CD4-positive, alpha-beta T cell (primary cell): ENCODE measurements at regions not wholly inside any gene's neighbourhood (a gene's known extent, or its start where the extent isn't known, plus 50 kb on each side); places are given as distances from the start of the nearest gene placed in this dataset.

Source experiments
- ATAC-seq: fragments of 200-7000 bp; cut with Tn5 transposase; one replicate; pipeline ENCODE4 v1.10.0; 2022; ENCODE audit warnings: mild to moderate bottlenecking; ENCODE audit not compliant: poor library complexity
- CTCF ChIA-PET: fragments of 350-600 bp; sonication (Branson Sonifier 250); formaldehyde crosslinking; loops from one replicate; lab custom pipeline; 2021; ENCODE audit warnings: antibody characterized with exemption, inconsistent platforms; lab: Charles Lee
- POLR2A ChIA-PET: fragments of 350-600 bp; sonication (Branson Sonifier 250); formaldehyde crosslinking; loops from one replicate; lab custom pipeline; 2021; ENCODE audit warnings: antibody characterized with exemption, inconsistent platforms; lab: Charles Lee
- DNase-seq, 14 experiments: peaks; one replicate each; pipeline ENCODE4 v3.0.0-alpha.2; 2013 to 2020; ENCODE audit warnings: mixed read lengths in 2 of 14
- H3K27ac ChIP-seq, 2 donors: one replicate each; pipeline versions ENCODE4 v1.5.1 to v1.7.0; 2013; ENCODE audit warnings: low read length in 2 of 2, low read depth in 1 of 2, mild to moderate bottlenecking in 1 of 2
- H3K27me3 ChIP-seq, 2 experiments: 1 replicate in 1 of 2; 2 replicates in 1 of 2; pipeline versions ENCODE4 v1.6.1 to v1.7.0; 2013; ENCODE audit warnings: low read length in 2 of 2, control low read depth in 1 of 2, mild to moderate bottlenecking in 1 of 2, moderate library complexity in 1 of 2; ENCODE audit not compliant: insufficient read depth in 2 of 2, control insufficient read depth in 1 of 2
- H3K36me3 ChIP-seq: one replicate; pipeline ENCODE4 v1.6.1; 2013; ENCODE audit warnings: low read length, control low read depth; ENCODE audit not compliant: insufficient read depth
- H3K4me1 ChIP-seq: one replicate; pipeline ENCODE4 v1.6.1; 2013; ENCODE audit warnings: low read length, control low read depth; ENCODE audit not compliant: insufficient read depth
- H3K4me3 ChIP-seq: one replicate; pipeline ENCODE4 v1.5.1; 2013; ENCODE audit warnings: mild to moderate bottlenecking, low read length, moderate library complexity
- H3K9me3 ChIP-seq, 2 experiments: 1 replicate in 1 of 2; 2 replicates in 1 of 2; pipeline versions ENCODE4 v1.6.1 to v1.7.0; 2013; ENCODE audit warnings: low read length in 2 of 2, mild to moderate bottlenecking in 2 of 2, control low read depth in 1 of 2, moderate library complexity in 1 of 2; ENCODE audit not compliant: control insufficient read depth in 1 of 2, insufficient read depth in 1 of 2
- H3K27ac Mint-ChIP-seq: one replicate; pipeline ENCODE4 v1.8.0; 2020; ENCODE audit warnings: mixed read lengths
- H3K27me3 Mint-ChIP-seq: one replicate; pipeline ENCODE4 v1.8.0; 2021; ENCODE audit warnings: mixed read lengths
- H3K36me3 Mint-ChIP-seq: one replicate; pipeline ENCODE4 v1.8.0; 2021; ENCODE audit warnings: low read depth, mixed read lengths
- H3K4me1 Mint-ChIP-seq: one replicate; pipeline ENCODE4 v1.8.0; 2021; ENCODE audit warnings: low read depth, mixed read lengths
- H3K4me3 Mint-ChIP-seq: one replicate; pipeline ENCODE4 v1.8.0; 2020; ENCODE audit warnings: mild to moderate bottlenecking, mixed read lengths
- H3K9me3 Mint-ChIP-seq: one replicate; pipeline ENCODE4 v1.8.0; 2020; ENCODE audit warnings: mixed read lengths
- CTCF ChIP-seq: fragments of 200-600 bp; IDR thresholded peaks from one replicate; pipeline ENCODE4 v1.8.0; 2022; ENCODE audit warnings: antibody characterized with exemption, mild to moderate bottlenecking
- intact Hi-C, 2 experiments: fragments of 100-400 bp; cut with DNase I in 1 of 2; cut with micrococcal nuclease in 1 of 2; formaldehyde crosslinking; loops; one replicate each; pipeline versions ENCODE4 v1.15.1 to v1.9.0; 2023 to 2025; cut with DNase I, micrococcal nuclease

- H3K27ac Mint-ChIP-seq: no peak overlapping the region
- no peaks in the 10 kb centered on the region for H3K27me3 Mint-ChIP-seq
- intact Hi-C loops: no loop called here
- H3K27ac ChIP-seq: no peak overlapping the region
- DNase-seq (no peak), ATAC-seq (no peak)
- CTCF ChIA-PET: no interaction called here
- H3K4me3 ChIP-seq: no peak overlapping the region
- no peaks in the 10 kb centered on the region for H3K27me3 ChIP-seq
- POLR2A ChIA-PET: no interaction called here
- no peaks in the 10 kb centered on the region for H3K36me3 ChIP-seq
- no peaks in the 10 kb centered on the region for H3K4me1 ChIP-seq
- peaks cover 0 to 29% of the 10 kb centered on the region in 2 experiments for H3K9me3 ChIP-seq
- no peak overlapping the region for H3K4me3 Mint-ChIP-seq
- H3K9me3 Mint-ChIP-seq: no peaks in the 10 kb centered on the region
- no peak for TF ChIP-seq CTCF
- H3K4me1 Mint-ChIP-seq: no peaks in the 10 kb centered on the region
- H3K36me3 Mint-ChIP-seq: no peaks in the 10 kb centered on the region
These were observed 797.2 kb downstream of the EFNA5 start for GRCh38 chr5:106873568-106873967.

GRCh38 chr5:106865279-106865678 is 805.5 kb downstream of the EFNA5 start:
- no peak overlapping the region for H3K27ac Mint-ChIP-seq
- DNase-seq: no peak
- Histone ChIP-seq H3K4me3 (no peak overlapping the region), H3K4me1 (no peaks in the 10 kb centered on the region), H3K9me3 (no peaks in the 10 kb centered on the region), H3K36me3 (no peaks in the 10 kb centered on the region), H3K27ac (no peak overlapping the region), H3K27me3 (no peaks in the 10 kb centered on the region)
- H3K27me3 Mint-ChIP-seq: no peaks in the 10 kb centered on the region
- ChIA-PET CTCF (no interaction called here), POLR2A (no interaction called here)
- no peak overlapping the region for H3K4me3 Mint-ChIP-seq
- no peak for ATAC-seq
- H3K4me1 Mint-ChIP-seq: no peaks in the 10 kb centered on the region
- no peaks in the 10 kb centered on the region for H3K36me3 Mint-ChIP-seq
- no peak for TF ChIP-seq CTCF
- intact Hi-C loops: no loop called here
- H3K9me3 Mint-ChIP-seq: peaks cover 3% of the 10 kb centered on the region

- Mint-ChIP-seq H3K4me3 (no peak overlapping the region), H3K36me3 (no peaks in the 10 kb centered on the region), H3K27me3 (no peaks in the 10 kb centered on the region), H3K27ac (no peak overlapping the region), H3K4me1 (no peaks in the 10 kb centered on the region), H3K9me3 (peaks cover 3% of the 10 kb centered on the region)
- intact Hi-C loops: no loop called here
- Histone ChIP-seq H3K27ac (no peak overlapping the region), H3K4me1 (no peaks in the 10 kb centered on the region), H3K36me3 (no peaks in the 10 kb centered on the region), H3K4me3 (no peak overlapping the region), H3K9me3 (no peaks in the 10 kb centered on the region), H3K27me3 (no peaks in the 10 kb centered on the region)
- ChIA-PET CTCF (no interaction called here), POLR2A (no interaction called here)
- ATAC-seq: no peak
- TF ChIP-seq CTCF: no peak
- no peak for DNase-seq
These were observed 808.1 kb downstream of the EFNA5 start for GRCh38 chr5:106862450-106863193.
